ENCODE measurements at regions not wholly inside any gene's neighbourhood (a gene's known extent, or its start where the extent isn't known, plus 50 kb on each side); places are given as distances from the start of the nearest gene placed in this dataset.

- TF ChIP-seq SP1 (IDR thresholded peaks at IDR 0.05; ENCODE audit: low read depth, low read length) (peak; percentile 51), EP300 (IDR thresholded peaks at IDR 0.05; ENCODE audit: borderline replicate concordance in 1 of 2, control insufficient read depth in 1 of 2, low read depth in 2 of 2, low read length in 2 of 2) (peak; percentile 98 to 99), SMC3 (IDR thresholded peaks at IDR 0.05; ENCODE audit: borderline replicate concordance, low read length) (no peak), ETV6 (conservative IDR thresholded peaks at IDR 0.05 in 1 of 2, IDR thresholded peaks at IDR 0.05 in 1 of 2; ENCODE audit: borderline replicate concordance in 1 of 2, low read depth in 1 of 2) (peak in 1 of 2 experiments; percentile 63; a peak in 1 of 4 replicates), TCF7 (IDR thresholded peaks at IDR 0.05; ENCODE audit: borderline replicate concordance) (no peak), ATF7 (IDR thresholded peaks at IDR 0.05; ENCODE audit: low read depth) (peak; percentile 87), CHD4 (IDR thresholded peaks at IDR 0.05) (no peak), HDAC6 (IDR thresholded peaks at IDR 0.05; ENCODE audit: unreplicated experiment) (no peak), BCLAF1 (IDR thresholded peaks at IDR 0.05) (no peak), ZSCAN29 (IDR thresholded peaks at IDR 0.05) (0 out of 2 replicates have a peak, but pooled peaks have one; percentile 35), CBX3 (IDR thresholded peaks at IDR 0.05; ENCODE audit: borderline replicate concordance, low read depth) (no peak), CEBPB (IDR thresholded peaks at IDR 0.05; ENCODE audit: borderline replicate concordance in 1 of 2, low read depth in 2 of 2, low read length in 2 of 2) (no peak), MYC (IDR thresholded peaks at IDR 0.05; ENCODE audit: insufficient read depth, insufficient read length, insufficient replicate concordance, low read length, severe bottlenecking) (no peak), MYB (IDR thresholded peaks at IDR 0.05; ENCODE audit: borderline replicate concordance, low read depth, low read length) (0 out of 2 replicates have a peak, but pooled peaks have one; percentile 51), BRCA1 (IDR thresholded peaks at IDR 0.05; ENCODE audit: low read depth, low read length) (no peak), POLR2A (IDR thresholded peaks at IDR 0.05; ENCODE audit: low read depth, low read length) (no peak), KLF5 (IDR thresholded peaks at IDR 0.05; ENCODE audit: partially characterized antibody) (no peak), MTA3 (IDR thresholded peaks at IDR 0.05; ENCODE audit: borderline replicate concordance, low read length) (peak; percentile 56; the same call in 1 of the 2 replicates), RFX5 (IDR thresholded peaks at IDR 0.05; ENCODE audit: low read depth, low read length) (no peak), ATF3 (IDR thresholded peaks at IDR 0.05; ENCODE audit: borderline replicate concordance, extremely low read depth, low read depth, low read length) (no peak), ZBED1 (IDR thresholded peaks at IDR 0.05; ENCODE audit: borderline replicate concordance) (no peak; the same call in 1 of the 2 replicates), ZZZ3 (IDR thresholded peaks at IDR 0.05; ENCODE audit: control insufficient read depth, insufficient read length, low read depth) (no peak), ZNF24 (IDR thresholded peaks at IDR 0.05) (peak; percentile 92), ASH2L (IDR thresholded peaks at IDR 0.05; ENCODE audit: borderline replicate concordance, low read depth) (no peak), TAF1 (IDR thresholded peaks at IDR 0.05; ENCODE audit: borderline replicate concordance, low read depth, low read length) (no peak), RUNX3 (IDR thresholded peaks at IDR 0.05; ENCODE audit: low read length) (peak; percentile 85), NBN (IDR thresholded peaks at IDR 0.05) (0 out of 2 replicates have a peak, but pooled peaks have one; percentile 63), MEF2A (IDR thresholded peaks at IDR 0.05; ENCODE audit: insufficient read depth, low read depth, low read length) (peak; percentile 38; the same call in 1 of the 2 replicates), IRF4 (IDR thresholded peaks at IDR 0.05; ENCODE audit: low read depth, low read length) (peak; percentile 78; the same call in 1 of the 2 replicates), FOS (IDR thresholded peaks at IDR 0.05; ENCODE audit: borderline replicate concordance, extremely low read depth, insufficient read length) (no peak)
These were observed 1208.0 kb downstream of the DIAPH3 start (continued) for GRCh38 chr13:58955546-58956385.
